ENCODE measurements at regions not wholly inside any gene's neighbourhood (a gene's known extent, or its start where the extent isn't known, plus 50 kb on each side); places are given as distances from the start of the nearest gene placed in this dataset.

- FAIRE-seq: no peak
- ChIA-PET CTCF (interaction anchor here (0.6 to 9.7 kb wide), 22 partner anchors 9 to 350 kb away, joined by 3 to 173 read pairs (median 4); no protein-coding TSS in a partner anchor), POLR2A (no interaction called here), RAD21 (ENCODE audit: unreplicated experiment) (interaction anchor here (1.0 to 1.4 kb wide), 2 partner anchors 13 to 91 kb away, joined by 4 to 6 read pairs; no protein-coding TSS in a partner anchor), SMC1A (ENCODE audit: uncharacterized antibody, unreplicated experiment) (interaction anchor here (1.0 to 1.6 kb wide), 4 partner anchors 13 to 91 kb away, joined by 3 to 9 read pairs (median 4); no protein-coding TSS in a partner anchor)
- TF ChIP-seq RAD21 (IDR thresholded peaks at IDR 0.05; ENCODE audit: insufficient read depth, low read depth, low read length): peak; percentile 41; the same call in 1 of the 2 replicates
- no peak for TF ChIP-seq CBFB (IDR thresholded peaks at IDR 0.05; ENCODE audit: low read depth)
- TF ChIP-seq TAF1 (IDR thresholded peaks at IDR 0.05; ENCODE audit: borderline replicate concordance, low read depth, low read length): no peak
- TF ChIP-seq CTCF (IDR thresholded peaks at IDR 0.05 in 2 of 3, conservative IDR thresholded peaks at IDR 0.05 in 1 of 3; ENCODE audit: control insufficient read depth in 2 of 3, extremely low read depth in 1 of 3, insufficient read depth in 1 of 3, low read depth in 3 of 3, low read length in 3 of 3): peak; percentile 41 to 65 (median 65)
- no peak for TF ChIP-seq MEF2A (IDR thresholded peaks at IDR 0.05; ENCODE audit: insufficient read depth, low read depth, low read length)
- Histone ChIP-seq H3K9ac (ENCODE audit: control insufficient read depth, insufficient read depth, low read length) (no peak overlapping the region), H3K4me3 (no peak overlapping the region), H2AFZ (ENCODE audit: control insufficient read depth, low read depth, low read length) (no peak overlapping the region), H3K36me3 (ENCODE audit: control insufficient read depth in 2 of 2, insufficient read depth in 2 of 2, low read length in 1 of 2) (no peaks in the 10 kb centered on the region), H4K20me1 (ENCODE audit: control insufficient read depth, insufficient read depth) (no peaks in the 10 kb centered on the region), H3K79me2 (ENCODE audit: control insufficient read depth, insufficient read depth, low read length) (no peaks in the 10 kb centered on the region), H3K27ac (ENCODE audit: control insufficient read depth, insufficient read depth) (no peak overlapping the region), H3K27me3 (replicated peaks in 1 of 2; ENCODE audit: control insufficient read depth in 2 of 2, insufficient read depth in 2 of 2, low read length in 1 of 2) (no peaks in the 10 kb centered on the region), H3K9me3 (replicated peaks; ENCODE audit: control insufficient read depth, insufficient read depth, low read length) (no peaks in the 10 kb centered on the region), H3K4me1 (ENCODE audit: control insufficient read depth, insufficient read depth, low read length) (no peaks in the 10 kb centered on the region), H3K4me2 (ENCODE audit: control insufficient read depth, insufficient read depth) (no peak overlapping the region)
- intact Hi-C loops (cut with micrococcal nuclease; ENCODE audit: unreplicated experiment): no loop called here
- in situ Hi-C loops (cut with MboI): no loop called here
- no peak for DNase-seq (ENCODE audit: low read depth, low spot score)
- 0% methylated on average over 2 of the region's 2 CpGs for WGBS (ENCODE audit: insufficient coverage, insufficient replicate concordance, low lambda C conversion rate, missing lambda C conversion rate)
- ATAC-seq: peak; percentile 71
- no TSS peak for BruUV-seq (replicated peaks)
These were observed 275.0 kb upstream of the G2E3 start for GRCh38 chr14:30283822-30284446.

Measured in GM12878 (cell line).